ENCODE measurements at regions not wholly inside any gene's neighbourhood (a gene's known extent, or its start where the extent isn't known, plus 50 kb on each side); places are given as distances from the start of the nearest gene placed in this dataset.

- TF ChIP-seq POLR2A (IDR thresholded peaks at IDR 0.05), result no peak
- TF ChIP-seq, protein P1, sequence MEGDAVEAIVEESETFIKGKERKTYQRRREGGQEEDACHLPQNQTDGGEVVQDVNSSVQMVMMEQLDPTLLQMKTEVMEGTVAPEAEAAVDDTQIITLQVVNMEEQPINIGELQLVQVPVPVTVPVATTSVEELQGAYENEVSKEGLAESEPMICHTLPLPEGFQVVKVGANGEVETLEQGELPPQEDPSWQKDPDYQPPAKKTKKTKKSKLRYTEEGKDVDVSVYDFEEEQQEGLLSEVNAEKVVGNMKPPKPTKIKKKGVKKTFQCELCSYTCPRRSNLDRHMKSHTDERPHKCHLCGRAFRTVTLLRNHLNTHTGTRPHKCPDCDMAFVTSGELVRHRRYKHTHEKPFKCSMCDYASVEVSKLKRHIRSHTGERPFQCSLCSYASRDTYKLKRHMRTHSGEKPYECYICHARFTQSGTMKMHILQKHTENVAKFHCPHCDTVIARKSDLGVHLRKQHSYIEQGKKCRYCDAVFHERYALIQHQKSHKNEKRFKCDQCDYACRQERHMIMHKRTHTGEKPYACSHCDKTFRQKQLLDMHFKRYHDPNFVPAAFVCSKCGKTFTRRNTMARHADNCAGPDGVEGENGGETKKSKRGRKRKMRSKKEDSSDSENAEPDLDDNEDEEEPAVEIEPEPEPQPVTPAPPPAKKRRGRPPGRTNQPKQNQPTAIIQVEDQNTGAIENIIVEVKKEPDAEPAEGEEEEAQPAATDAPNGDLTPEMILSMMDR (IDR thresholded peaks at IDR 0.05), result no peak
These were observed 151.7 kb upstream of the NR5A2 start for GRCh38 chr1:199875856-199876255.

Data from thyroid gland (tissue), 4 donors.